ENCODE measurements at regions not wholly inside any gene's neighbourhood (a gene's known extent, or its start where the extent isn't known, plus 50 kb on each side); places are given as distances from the start of the nearest gene placed in this dataset.

- Histone ChIP-seq H4K91ac (ENCODE audit: insufficient read depth, low read depth, low read length) (no peak overlapping the region), H4K5ac (ENCODE audit: low read depth, low read length) (no peak overlapping the region), H3K9ac (ENCODE audit: low read depth, low read length) (no peak overlapping the region), H3K36me3 (ENCODE audit: control insufficient read depth, insufficient read depth, low read length) (no peaks in the 10 kb centered on the region), H3K14ac (replicated peaks; ENCODE audit: low read depth, low read length) (no peak overlapping the region), H3K18ac (ENCODE audit: low read depth, low read length) (no peak overlapping the region), H3K4me3 (ENCODE audit: insufficient read depth, low read depth, low read length) (no peak overlapping the region), H3K27me3 (ENCODE audit: control insufficient read depth, insufficient read depth, low read length) (no peaks in the 10 kb centered on the region), H3K9me1 (ENCODE audit: insufficient read depth, low read length) (no peaks in the 10 kb centered on the region), H4K8ac (ENCODE audit: low read depth in 2 of 2, low read length in 2 of 2) (no peak overlapping the region), H2AK5ac (ENCODE audit: low read depth, low read length) (no peak overlapping the region), H2BK20ac (ENCODE audit: low read depth, low read length) (no peak overlapping the region), H2BK5ac (ENCODE audit: low read depth, low read length, poor library complexity, severe bottlenecking) (no peak overlapping the region), H2BK15ac (ENCODE audit: low read depth, low read length) (no peak overlapping the region), H3K79me1 (ENCODE audit: low read depth in 1 of 2, low read length in 2 of 2) (no peaks in the 10 kb centered on the region), H3K56ac (ENCODE audit: extremely low read depth, insufficient read depth, low read length) (no peak overlapping the region), H2AFZ (replicated peaks; ENCODE audit: low read length, poor library complexity) (no peak overlapping the region), H3K4me1 (ENCODE audit: control insufficient read depth, insufficient read depth, low read length) (no peaks in the 10 kb centered on the region), H2BK120ac (ENCODE audit: low read depth, low read length) (no peak overlapping the region), H3K23ac (ENCODE audit: low read depth, low read length) (no peak overlapping the region), H3K4ac (ENCODE audit: low read depth, low read length) (no peak overlapping the region), H4K20me1 (ENCODE audit: insufficient read depth, low read length) (no peaks in the 10 kb centered on the region), H3K9me3 (ENCODE audit: control insufficient read depth, insufficient read depth, low read length) (no peaks in the 10 kb centered on the region), H3K27ac (ENCODE audit: insufficient read depth, low read length) (no peak overlapping the region), H2AK9ac (replicated peaks; ENCODE audit: low read depth, low read length, poor library complexity) (no peak overlapping the region), H3K4me2 (ENCODE audit: low read depth, low read length) (no peak overlapping the region)
- intact Hi-C loops (cut with micrococcal nuclease): loop anchor here (5.0 kb wide), 1 partner anchor 237 kb away; no protein-coding TSS in a partner anchor
- TF ChIP-seq RAD21 (IDR thresholded peaks at IDR 0.05; ENCODE audit: low read length) (no peak), USF2 (IDR thresholded peaks at IDR 0.05; ENCODE audit: low read depth, low read length) (no peak), NFE2L2 (IDR thresholded peaks at IDR 0.05; ENCODE audit: low read depth, low read length) (no peak), CEBPB (IDR thresholded peaks at IDR 0.05; ENCODE audit: low read depth, low read length) (no peak), MXI1 (IDR thresholded peaks at IDR 0.05; ENCODE audit: borderline replicate concordance, low read depth, low read length) (no peak), CHD1 (IDR thresholded peaks at IDR 0.05; ENCODE audit: low read depth, low read length) (no peak), MAZ (IDR thresholded peaks at IDR 0.05; ENCODE audit: borderline replicate concordance, low read depth, low read length) (no peak), ELK1 (IDR thresholded peaks at IDR 0.05; ENCODE audit: borderline replicate concordance, low read depth, low read length) (no peak), RFX5 (IDR thresholded peaks at IDR 0.05; ENCODE audit: low read depth, low read length) (no peak)
- dilution Hi-C loops (cut with HindIII; ENCODE audit: low sequenced_read_pairs, unreplicated experiment): no loop called here
- CTCF ChIA-PET: interaction anchor here (0.8 to 2.1 kb wide), 3 partner anchors 17 to 111 kb away, joined by 3 to 6 read pairs (median 3); no protein-coding TSS in a partner anchor
- in situ Hi-C loops (cut with MboI; ENCODE audit: low sequenced_read_pairs): loop anchor here (10.0 to 25.0 kb wide), 2 partner anchors 115 to 232 kb away; no protein-coding TSS in a partner anchor
- ATAC-seq (ENCODE audit: low read depth) (peak; percentile 42; the same call in 1 of the 2 replicates), DNase-seq (no peak)
- 20% methylated on average over 1 of the region's 3 CpGs; no CpG with 5 or more reads in 1 of the 2 experiments for WGBS, 2 experiments (ENCODE audit: extremely low coverage in 2 of 2, insufficient read length in 1 of 2)
- BruUV-seq (replicated peaks): no TSS peak
- POLR2A ChIA-PET (ENCODE audit: unreplicated experiment): no interaction called here
These were observed 165.8 kb downstream of the GOLIM4 start for GRCh38 chr3:167929968-167930367.

All from IMR-90 (cell line).